HG02588 (cell line): ENCODE measurements at regions not wholly inside any gene's neighbourhood (a gene's known extent, or its start where the extent isn't known, plus 50 kb on each side); places are given as distances from the start of the nearest gene placed in this dataset.
A peak's percentile ranks its signal among the peaks of the same experiment; 100 is the strongest.

Experiments
- ATAC-seq: cut with Tn5 transposase; IDR thresholded peaks from one replicate; pipeline ENCODE4 v1.9.1; 2021; ENCODE audit warnings: mild to moderate bottlenecking, moderate library complexity; ENCODE audit not compliant: unreplicated experiment

DNA sequence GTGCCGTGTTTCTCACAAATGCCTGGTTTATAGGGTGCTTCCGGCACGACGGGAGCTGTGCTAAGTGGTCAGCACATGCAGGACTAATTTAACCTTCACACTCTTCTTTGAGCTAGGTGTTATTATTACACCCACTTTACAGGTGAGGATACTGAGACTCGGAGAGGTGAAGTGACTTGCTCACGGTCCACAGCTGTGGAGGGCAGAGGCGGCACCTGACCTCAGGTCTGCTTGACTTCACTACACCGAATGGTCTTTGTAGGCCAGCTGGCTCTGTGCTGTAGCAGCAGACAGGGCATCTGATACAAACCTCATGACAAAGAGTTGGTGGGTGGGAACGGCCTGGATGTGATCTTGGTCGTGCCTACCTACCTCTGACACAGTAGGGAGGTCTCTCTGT lies 102.0 kb upstream of the BOD1 start:
- no peak for ATAC-seq

DNA sequence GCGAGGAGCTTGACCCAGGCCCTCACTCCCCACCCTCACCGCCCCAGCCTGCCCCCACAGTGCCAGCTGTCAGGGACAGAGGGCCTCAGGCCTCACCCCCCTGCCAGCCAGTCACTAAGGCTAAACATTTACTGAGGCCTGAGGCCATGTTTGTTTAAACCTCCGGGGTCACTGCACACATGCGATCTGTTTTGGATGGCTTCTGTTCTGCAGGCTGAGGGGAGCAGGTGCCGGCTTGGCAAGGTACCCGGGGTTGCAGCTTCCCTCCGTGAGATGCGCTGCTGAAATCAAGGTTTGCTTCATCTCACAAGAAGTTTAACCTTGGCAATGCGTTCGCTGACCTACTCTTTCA lies 103.3 kb upstream of the BOD1 start:
- ATAC-seq = no peak

DNA sequence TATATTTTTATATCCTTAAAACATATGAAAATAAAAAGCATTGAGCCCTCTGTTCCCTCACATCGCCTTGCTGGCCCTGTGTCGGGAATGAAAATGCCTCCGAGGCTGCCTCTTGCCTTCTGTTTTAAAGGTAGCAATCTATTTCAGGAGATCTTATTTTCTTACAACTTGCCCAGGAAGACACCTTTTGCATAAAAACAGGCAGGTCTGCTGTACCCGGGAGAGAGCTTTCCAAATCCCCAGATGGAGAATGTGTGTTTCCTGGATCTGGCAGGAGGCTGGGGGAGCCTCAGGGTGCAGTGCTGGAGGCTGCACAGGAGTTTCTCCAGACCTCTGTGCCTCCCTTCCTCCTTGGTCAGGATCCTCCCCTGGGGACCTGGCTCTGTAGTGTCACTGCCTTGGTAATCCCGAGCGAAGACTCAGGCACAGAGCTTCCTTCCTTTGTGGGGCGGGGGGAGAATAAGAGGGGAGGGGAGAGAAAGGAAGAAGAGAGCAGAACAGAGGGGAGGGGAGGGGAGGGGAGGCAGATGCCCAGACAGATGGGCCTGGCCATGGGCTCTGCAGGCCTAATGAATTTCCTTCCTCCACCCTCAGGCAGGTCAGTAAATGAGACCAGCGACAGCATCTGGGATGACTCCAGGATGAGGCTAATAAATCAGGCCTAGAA lies 104.0 kb upstream of the BOD1 start:
- ATAC-seq = no peak

DNA sequence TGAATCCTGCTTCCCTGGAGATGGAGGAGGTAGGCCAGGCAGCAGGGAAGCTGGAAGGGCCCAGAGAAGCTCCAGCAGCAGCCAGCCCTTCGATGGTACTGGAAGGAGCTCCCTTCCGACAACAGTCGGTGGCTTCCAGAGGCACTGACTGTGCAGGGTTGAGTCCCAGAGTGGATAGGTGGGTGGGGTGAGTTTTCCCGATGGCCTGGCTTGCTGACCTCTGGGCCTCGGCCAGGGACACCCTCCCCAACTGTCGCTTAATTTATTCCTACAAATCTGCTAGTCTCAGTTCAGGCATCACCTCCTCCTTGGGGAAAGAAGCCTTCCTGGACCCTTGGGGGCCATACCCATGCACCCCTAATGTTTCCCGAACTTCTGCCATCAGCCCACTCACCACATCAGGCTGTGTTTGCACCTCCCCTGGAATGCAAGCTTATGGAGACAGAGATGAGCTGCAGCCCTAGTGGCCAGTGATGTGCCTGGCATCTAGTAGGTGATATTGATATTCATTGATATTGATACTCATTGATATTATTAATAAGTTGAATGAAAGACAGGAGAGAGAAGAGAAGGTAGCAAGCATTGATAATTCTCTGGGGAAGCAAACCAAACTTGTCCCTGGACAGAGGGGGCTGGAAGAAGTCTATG lies 104.6 kb upstream of the BOD1 start:
- ATAC-seq = no peak

DNA sequence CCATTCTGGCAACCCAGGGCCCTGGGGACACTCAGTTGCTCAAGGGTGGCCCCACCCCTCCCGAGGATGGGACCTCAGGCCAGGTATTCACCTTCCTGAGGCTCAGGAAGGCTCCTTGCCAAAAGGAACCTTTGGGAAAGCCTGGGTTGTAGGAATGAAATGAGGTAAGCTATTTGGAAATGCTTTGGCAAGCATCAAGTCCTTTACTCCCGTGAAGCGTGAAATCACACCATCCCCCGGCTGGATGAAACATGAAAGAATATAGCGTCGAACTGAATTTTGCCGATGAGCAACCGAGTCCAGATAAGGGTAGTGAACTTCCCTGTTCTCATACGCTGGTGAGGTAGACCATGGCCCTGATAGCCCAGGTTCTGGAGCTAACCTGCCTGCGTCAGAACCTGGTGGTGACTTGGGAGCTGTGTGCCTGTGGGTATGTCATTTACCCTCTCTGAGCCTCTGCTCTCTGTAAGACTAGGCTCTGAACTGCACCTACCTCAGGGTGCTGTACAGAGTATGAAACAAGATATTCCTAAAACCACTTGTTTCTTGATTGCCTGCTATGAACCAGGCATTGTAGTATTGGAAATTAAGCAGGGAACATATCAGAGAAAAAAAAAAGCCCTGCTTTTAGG lies 105.3 kb upstream of the BOD1 start:
- no peak for ATAC-seq

DNA sequence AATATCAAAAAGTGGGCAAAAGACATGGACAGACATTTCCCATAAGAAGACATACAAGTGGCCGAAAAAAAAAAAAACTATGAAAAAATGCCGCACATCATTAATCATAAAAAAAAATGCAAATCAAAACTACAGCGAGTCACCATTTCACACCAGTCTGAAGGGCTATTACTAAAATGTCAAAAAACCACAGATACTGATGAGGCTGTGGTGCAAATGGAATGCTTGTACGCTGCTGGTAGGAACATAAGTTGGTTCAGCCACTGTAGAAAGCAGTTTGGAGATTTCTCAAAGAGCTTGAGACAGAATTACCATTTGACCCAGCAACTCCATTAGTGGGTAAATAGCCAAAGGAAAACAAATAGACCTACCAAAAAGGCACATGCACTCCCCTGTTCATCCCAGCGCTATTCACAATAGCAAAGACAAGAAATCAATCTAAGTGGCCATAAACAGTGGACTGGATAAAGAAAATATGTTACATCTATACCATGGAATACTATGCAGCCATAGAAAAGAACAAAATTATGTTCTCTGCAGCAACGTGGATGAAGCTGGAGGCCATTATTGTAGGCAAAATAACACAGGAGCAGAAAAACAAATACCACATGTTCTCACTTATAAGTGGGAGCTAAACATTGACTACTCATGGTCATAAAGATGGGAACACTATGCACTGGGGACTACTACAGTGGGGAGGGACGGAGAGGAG lies 110.6 kb upstream of the BOD1 start:
- ATAC-seq = no peak

DNA sequence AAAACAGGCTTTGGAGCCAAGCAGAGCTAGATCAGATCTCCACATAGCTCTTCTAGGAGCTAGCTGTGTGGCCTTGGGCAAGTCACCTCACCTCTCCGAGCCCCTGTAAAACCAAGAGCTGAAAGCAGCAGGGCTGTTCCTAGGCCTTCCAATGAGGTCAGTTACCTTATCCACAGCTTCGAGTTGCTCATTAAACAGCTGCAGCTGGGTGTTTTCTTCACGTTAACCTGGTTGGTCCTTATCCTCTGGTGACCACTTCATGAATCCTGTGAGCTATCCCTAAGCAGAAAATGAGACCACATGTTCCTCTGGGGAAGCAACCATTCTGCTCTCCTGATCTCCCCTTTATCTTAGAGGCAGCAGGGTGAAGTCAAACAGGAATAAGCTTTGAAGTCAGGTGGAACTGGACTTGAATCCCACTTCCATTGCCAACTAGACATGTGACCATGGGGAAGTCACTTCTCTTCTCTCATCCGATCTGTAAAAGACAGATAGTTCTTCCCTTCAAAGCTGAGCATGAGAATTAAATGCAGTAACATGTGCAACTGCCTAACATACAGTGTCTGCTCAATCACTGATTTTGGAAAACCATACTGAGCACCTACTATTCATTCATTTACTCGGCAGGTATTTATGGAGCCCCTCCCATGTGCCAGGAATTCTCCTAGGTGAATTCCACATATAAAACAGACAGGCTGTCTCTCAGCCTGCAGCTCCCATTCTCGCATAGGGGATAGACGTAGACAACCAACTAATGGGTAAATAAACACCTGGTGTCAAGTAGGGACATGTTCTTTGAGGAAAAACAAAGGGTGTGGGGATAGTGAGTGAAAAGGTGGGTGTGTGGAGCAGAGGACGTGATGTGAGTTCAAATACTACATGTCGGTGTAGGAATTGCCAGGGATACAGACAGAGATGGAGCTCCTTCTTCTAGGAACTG lies 111.7 kb upstream of the BOD1 start:
- ATAC-seq = no peak

DNA sequence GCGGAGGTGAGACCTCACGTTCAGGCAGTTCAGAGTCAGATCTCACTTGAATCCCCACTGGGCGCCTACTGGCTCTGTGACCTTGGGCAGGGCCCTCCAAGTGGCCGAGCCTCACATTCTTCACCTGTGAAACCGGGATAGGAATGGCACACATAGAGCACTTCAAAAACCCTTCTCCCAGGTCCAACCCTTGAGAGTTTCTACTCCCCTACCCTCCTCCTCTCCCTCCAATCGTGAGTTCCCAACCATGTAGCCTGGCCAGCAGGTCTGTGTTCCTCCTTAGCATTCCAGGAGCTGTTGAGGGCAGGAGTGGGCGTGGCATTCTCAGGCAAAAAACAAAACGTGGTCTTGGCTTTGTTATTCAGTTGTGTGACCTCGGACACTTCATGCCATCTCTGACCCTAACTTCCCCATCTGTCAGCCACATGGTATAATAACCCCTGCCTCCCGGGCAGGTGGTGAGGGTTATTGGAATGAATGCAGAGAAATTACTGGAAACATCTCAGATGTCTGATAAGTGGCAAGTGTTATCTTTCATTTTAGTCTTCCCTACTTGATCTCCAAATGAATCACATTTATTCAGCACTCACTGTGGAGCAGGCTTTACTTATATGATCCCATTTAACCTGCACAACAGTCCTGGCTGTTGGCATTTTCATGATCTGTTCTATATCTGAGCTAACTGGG lies 112.8 kb upstream of the BOD1 start:
- no peak for ATAC-seq

DNA sequence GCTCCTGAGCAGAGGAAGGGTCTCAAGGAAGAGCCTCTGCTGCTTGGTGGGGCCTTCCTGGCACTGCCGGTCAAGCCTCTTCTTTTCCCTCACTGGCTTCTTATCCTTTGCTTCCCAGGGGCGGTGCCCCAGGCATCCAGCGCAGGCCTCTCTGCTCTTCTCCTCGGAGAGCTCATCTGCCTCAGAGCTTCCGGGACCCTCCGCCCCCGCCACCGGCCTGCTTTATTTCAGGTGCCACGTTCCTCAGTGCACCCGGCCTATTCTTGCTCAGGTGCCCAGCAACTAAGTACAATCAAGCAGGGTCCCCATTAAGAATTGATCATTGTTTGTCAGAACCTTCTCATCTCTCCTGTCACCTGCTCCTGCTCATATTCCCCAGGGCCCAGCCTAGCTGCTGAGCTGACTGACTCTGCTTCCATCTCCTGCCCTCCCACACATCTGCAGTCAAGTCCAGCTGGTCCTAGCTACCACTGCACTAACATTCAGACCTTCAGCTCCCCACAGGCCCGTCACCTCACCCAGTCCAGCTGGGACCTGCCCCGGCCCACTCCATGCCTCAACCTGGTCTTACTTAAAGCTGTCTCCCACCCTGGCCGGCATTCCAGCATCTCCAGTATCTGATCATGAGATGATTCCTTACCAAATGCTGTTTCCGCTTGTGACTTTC lies 114.3 kb upstream of the BOD1 start:
- no peak for ATAC-seq

DNA sequence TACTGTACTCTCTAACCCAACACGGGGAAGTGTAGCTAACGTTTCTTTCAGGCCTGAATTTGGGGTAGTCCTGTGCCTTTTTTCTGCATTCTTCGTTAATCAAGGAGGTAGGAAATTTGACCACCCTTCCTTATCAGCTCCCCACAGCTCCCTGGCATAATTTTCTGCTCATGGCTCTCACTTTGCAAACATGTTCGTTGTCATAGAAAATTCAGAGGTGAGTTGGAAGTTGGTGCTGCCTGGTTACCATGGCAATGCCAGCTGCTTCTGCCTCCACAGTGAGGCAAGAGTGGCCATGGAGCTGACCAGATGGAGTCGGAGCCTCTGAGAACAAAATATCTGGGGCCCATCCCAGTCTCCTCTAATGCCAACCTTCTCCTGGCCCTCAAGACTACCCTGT lies 116.6 kb upstream of the BOD1 start:
- no peak for ATAC-seq

DNA sequence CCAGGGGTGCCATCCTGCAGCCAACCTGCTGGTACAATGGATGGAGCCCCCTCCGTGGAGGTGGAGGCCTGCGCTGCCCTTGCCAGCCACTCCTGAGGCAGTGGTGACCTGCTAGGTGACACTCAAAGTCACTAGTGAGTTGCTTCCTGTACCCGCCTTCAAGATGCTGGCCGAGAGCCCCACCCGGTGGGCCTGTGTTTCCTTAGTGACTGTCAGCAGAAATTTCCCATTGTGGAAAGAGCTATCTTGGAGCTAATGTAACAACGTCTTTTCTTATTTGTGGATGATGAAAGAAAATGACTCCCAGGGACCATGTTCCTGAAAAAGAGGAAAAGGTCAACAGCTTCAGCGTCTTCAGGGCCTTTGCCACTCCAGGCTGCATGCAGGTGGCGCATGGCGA lies 117.0 kb upstream of the BOD1 start:
- no peak for ATAC-seq

DNA sequence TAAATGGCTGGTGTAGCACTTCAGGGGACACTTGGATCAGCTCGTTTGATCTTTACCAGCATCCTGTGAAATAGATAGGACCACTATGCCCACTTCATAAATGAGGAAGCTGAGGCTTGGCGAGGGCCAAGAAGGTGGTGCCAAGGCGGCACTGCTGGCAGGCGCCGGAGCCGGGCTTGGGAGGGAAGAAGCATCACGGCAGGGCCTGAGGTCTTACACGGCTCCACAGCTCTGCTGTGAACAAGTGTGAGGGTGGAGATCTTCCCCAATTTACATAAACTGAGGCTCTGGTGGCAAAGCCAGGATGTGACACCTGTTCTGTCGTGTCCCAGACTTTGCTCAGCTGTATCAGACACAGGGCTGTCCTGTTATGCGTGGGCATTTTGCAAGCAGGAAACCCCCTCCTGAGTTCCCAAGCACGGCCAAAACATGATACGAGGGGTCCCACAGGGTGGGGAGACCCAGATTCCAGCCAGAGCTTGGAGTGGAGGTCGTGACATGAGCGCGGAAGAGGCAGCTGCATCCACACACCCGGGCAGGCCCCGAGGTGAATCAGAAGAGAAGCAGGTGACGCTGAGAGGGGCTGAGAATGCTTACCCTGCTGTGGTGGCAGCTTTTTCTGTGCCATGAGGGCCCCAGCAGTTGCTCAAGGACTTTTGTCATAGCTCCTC lies 117.5 kb upstream of the BOD1 start:
- peak; percentile 72 for ATAC-seq

DNA sequence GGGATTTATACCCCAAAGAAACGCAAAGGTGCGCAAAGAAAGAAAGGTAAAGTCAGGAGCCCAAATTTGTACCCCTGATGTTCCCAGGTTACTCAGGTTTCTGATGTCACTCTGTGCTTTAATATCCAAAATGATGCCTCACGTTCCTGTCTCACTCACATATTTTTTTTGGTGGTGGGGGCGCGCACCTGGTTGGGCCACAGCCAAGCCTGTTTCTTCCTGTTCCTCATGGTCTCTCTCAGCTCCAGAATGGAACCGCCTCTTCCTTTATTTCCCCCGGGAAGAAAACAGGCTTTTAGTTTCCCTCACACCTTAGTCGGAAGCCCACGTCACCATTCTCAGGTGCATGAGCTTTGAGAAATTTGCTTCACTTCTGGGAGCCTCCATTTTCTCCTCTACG lies 118.3 kb upstream of the BOD1 start:
- no peak for ATAC-seq

DNA sequence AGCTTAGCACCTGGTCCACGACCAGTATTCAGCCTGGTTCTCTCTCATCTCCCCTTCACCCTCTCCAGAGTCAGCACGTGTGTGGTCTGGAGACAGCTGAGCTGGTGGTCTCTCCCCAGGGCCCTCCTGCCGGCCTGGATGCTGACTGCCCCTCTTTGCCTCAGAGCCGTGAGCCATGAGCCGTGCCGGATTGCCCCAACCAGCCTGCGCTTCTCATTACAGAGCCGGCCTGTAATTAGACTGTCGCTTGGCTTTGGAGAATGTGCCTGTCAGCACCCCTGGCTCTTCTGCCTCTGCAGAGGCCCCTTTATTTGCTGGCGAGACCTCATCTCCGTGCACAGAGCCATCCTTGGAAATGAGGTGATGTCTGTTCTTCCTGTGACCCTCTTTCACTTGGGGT lies 118.7 kb upstream of the BOD1 start:
- ATAC-seq = no peak

DNA sequence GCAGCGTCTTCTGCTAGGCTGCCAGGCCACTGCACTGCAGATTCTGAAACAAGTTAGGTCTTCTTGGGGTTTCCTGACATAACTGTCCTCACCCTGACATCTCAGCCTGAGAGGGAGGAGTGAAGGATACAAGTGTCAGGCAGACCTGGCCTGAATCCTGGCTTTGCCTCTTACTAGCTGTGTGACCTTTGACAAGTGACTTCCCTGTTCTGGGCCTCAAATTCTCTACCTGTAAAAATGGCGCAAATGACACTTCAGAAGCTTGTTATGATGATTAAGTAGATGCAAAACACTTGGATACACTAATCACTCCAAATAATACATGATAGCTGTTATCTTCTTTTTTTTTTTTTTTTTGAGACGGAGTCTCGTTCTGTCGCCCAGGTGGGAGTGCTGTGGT lies 119.2 kb upstream of the BOD1 start:
- no peak for ATAC-seq

DNA sequence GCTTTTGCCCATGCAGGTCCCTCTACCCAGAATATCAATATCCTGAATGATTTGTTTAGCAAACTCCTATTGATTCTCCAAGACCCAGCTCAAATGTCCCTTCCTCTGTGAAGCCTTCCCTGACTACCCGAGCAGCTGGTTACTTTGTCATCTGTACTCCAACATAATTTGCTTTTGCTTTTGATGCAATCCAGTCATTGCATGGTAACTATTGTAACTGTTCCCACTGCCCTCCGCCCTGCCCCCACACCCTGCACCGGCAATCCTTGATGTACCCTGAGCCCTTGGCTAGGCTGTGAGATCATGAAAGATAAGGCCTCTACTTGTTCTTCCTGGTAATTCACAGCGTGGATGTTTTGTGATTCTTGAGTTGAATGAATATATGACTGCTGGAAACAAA lies 119.9 kb upstream of the BOD1 start:
- no peak for ATAC-seq

DNA sequence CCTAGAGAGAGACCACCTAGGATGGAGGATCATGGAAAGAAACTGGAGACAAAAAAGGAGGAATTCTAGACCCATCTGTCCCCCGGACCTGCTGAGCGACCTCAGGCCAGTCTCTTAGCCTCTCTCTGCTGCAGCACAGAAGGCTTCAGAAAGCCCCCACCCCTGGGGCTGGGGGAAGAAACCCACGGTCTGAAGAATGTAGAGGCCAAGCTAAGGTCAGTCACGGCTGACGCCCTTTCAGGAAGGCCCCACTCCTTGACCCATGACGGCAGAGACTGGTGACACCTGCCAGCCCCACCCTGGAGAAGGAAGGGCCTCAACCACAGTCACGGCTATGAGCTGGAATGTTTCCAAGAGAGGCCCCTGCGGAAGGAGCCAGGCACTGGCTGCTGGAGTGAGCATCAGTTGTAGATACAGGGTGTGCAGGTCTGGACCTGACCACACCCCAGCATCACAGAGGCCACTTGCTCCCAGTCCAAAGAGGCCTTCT lies 120.5 kb upstream of the BOD1 start:
- ATAC-seq = peak; percentile 76

DNA sequence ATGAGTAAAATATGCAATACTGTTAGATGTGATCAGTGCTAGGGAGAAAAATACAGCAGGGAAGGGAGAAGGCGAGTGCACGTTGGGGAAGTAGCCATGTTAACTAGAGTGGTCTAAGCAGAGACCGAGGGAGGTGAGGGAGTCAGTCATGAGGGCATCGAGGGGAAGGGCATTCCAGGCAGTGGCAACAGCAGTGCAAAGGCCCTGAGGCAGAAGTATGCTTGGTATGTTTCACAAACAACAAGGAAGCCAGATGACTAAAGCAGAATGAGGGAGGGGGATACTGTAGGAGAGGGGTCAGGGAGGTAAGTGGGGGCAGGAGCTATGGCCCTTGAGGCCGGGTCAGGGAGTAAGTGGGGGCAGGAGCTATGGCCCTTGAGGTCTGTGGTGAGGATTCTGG lies 123.3 kb upstream of the BOD1 start:
- no peak for ATAC-seq

DNA sequence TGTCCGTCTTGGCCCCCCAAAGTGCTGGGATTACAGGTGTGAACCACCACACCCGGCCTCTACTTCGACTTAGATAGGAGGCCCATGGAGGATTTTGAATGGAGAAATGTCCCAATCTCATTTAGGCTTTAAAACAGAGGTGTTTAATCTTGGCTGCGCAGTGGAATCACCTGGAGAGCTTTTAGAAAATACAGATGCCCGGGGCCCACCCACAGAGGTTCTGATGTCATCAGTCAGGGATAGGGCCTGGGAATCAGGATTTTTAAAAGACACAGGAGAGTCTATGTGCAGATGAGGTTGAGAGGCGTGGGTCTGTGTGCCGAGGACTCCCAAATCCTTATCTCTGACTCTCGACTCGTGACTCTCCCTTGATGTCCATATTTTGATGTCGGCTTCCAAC lies 124.0 kb upstream of the BOD1 start:
- ATAC-seq = no peak
